ENCODE measurements at regions not wholly inside any gene's neighbourhood (a gene's known extent, or its start where the extent isn't known, plus 50 kb on each side); places are given as distances from the start of the nearest gene placed in this dataset.

GRCh38 chr5:158317507-158317906 lies 458.6 kb upstream of the CLINT1 start:
- H3K36me3 ChIP-seq (ENCODE audit: control insufficient read depth, insufficient read depth, low read length): no peaks in the 10 kb centered on the region

GRCh38 chr5:158313733-158314464 lies 455.0 kb upstream of the CLINT1 start:
- no peak for TF ChIP-seq CTCF (IDR thresholded peaks at IDR 0.05; ENCODE audit: insufficient read depth, low read length, poor library complexity, severe bottlenecking)
- Histone ChIP-seq H3K36me3 (ENCODE audit: control insufficient read depth, insufficient read depth, low read length) (no peaks in the 10 kb centered on the region), H3K27me3 (replicated peaks; ENCODE audit: control insufficient read depth, insufficient read depth, low read length) (no peaks in the 10 kb centered on the region), H3K4me3 (replicated peaks; ENCODE audit: low read depth, low read length) (no peak overlapping the region)
- DNase-seq (ENCODE audit: extremely low read depth, insufficient read length): no peak

More at GRCh38 chr5:158317507-158317906, 458.6 kb upstream of the CLINT1 start:
- H3K4me3 ChIP-seq (replicated peaks; ENCODE audit: low read depth, low read length): no peak overlapping the region
- no peak for TF ChIP-seq CTCF (IDR thresholded peaks at IDR 0.05; ENCODE audit: insufficient read depth, low read length, poor library complexity, severe bottlenecking)
- no peaks in the 10 kb centered on the region for H3K27me3 ChIP-seq (replicated peaks; ENCODE audit: control insufficient read depth, insufficient read depth, low read length)
- no peak for DNase-seq (ENCODE audit: extremely low read depth, insufficient read length)

GRCh38 chr5:158313027-158313732 lies 454.2 kb upstream of the CLINT1 start:
- Histone ChIP-seq H3K36me3 (ENCODE audit: control insufficient read depth, insufficient read depth, low read length) (no peaks in the 10 kb centered on the region), H3K27me3 (replicated peaks; ENCODE audit: control insufficient read depth, insufficient read depth, low read length) (no peaks in the 10 kb centered on the region), H3K4me3 (replicated peaks; ENCODE audit: low read depth, low read length) (no peak overlapping the region)
- no peak for TF ChIP-seq CTCF (IDR thresholded peaks at IDR 0.05; ENCODE audit: insufficient read depth, low read length, poor library complexity, severe bottlenecking)
- DNase-seq (ENCODE audit: extremely low read depth, insufficient read length): no peak

DNA sequence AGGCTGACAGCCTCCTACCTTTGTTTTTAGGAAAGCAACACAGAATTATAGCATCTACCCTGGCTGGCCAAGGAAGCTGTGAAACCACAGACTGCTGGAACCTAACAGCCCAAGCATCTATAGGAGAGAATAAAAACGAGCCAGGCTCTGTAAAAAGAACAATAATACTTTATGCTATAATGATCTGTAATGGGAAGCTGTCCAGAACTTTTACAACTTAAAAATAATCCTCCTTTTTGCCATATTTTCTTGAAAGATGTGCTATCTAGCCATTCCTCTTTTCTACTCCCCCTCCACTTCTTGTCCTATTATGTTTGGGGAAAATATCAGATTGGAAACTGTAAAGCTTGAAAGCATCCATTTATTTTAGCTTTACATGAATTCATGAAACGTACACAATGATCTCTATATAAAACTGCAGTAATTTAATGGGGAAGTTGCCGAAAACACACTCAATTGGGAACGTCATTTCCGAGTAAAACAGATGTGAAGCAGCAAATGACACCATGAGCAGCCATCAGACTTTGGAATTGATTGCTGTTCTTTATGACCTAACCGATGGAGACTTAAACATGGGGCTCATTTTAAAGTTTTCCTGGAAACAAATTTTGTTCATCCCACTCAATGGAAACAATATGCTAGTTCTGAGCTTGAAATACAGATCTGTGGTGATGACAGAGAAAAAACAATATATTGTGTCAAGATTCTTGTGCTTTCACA lies 450.3 kb upstream of the CLINT1 start:
- no peak overlapping the region for H3K4me3 ChIP-seq (replicated peaks; ENCODE audit: low read depth, low read length)
- no peaks in the 10 kb centered on the region for H3K27me3 ChIP-seq (replicated peaks; ENCODE audit: control insufficient read depth, insufficient read depth, low read length)
- no peak for DNase-seq (ENCODE audit: extremely low read depth, insufficient read length)
- H3K36me3 ChIP-seq (ENCODE audit: control insufficient read depth, insufficient read depth, low read length): no peaks in the 10 kb centered on the region
- no peak for TF ChIP-seq CTCF (IDR thresholded peaks at IDR 0.05; ENCODE audit: insufficient read depth, low read length, poor library complexity, severe bottlenecking)

GRCh38 chr5:158308429-158309025 lies 449.6 kb upstream of the CLINT1 start:
- H3K4me3 ChIP-seq (replicated peaks; ENCODE audit: low read depth, low read length): no peak overlapping the region
- DNase-seq (ENCODE audit: extremely low read depth, insufficient read length): no peak
- TF ChIP-seq CTCF (IDR thresholded peaks at IDR 0.05; ENCODE audit: insufficient read depth, low read length, poor library complexity, severe bottlenecking): no peak
- no peaks in the 10 kb centered on the region for H3K27me3 ChIP-seq (replicated peaks; ENCODE audit: control insufficient read depth, insufficient read depth, low read length)
- H3K36me3 ChIP-seq (ENCODE audit: control insufficient read depth, insufficient read depth, low read length): no peaks in the 10 kb centered on the region

All from GM06990 (cell line).